Embryonic facial prominence (tissue), 1 donor: ENCODE measurements at regions not wholly inside any gene's neighbourhood (a gene's known extent, or its start where the extent isn't known, plus 50 kb on each side); places are given as distances from the start of the nearest gene placed in this dataset.

ENCODE experiments used
- DNase-seq: peaks from one replicate; pipeline ENCODE4 v3.0.0-alpha.2; 2016; ENCODE audit errors: extremely low spot score

DNA sequence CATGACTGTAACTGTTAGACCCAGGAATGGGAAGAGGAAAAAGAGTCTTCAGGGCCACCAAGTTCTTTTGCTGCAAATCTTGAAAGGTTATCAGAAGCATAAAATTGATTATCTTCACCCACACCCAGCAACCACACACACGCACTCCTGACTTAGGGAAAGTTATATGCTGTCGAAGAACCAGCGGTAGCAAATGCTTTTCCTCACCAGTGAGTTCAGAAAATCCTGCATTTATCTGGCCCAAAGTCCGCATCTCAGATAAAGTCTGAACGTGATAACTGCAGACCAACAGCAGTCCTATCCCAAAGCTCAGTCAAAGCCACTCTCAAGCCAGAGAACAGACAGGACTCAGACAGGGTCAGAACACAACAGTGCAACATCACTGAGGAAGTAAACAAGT lies 115.6 kb downstream of the IRS2 start:
- DNase-seq, result no peak

DNA sequence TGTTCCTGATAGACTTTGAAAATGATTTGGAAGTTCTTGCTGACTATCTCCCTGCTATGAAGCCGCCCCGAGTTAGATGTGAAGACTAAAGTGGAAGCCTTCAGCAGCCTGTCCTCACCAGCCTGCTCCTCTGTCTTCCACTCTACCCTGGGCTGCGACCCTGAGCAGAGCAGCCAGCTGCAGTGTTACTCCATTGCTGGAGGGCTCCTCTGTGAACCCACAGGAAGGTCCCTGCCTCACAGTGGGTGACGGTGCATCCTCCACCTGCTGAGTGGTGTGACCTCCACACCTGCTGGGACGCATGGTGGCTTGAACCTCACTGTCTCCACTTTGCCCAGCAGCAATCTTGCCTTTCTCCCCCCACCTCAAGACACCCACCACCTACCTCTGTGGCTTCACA lies 116.4 kb downstream of the IRS2 start:
- no peak for DNase-seq

DNA sequence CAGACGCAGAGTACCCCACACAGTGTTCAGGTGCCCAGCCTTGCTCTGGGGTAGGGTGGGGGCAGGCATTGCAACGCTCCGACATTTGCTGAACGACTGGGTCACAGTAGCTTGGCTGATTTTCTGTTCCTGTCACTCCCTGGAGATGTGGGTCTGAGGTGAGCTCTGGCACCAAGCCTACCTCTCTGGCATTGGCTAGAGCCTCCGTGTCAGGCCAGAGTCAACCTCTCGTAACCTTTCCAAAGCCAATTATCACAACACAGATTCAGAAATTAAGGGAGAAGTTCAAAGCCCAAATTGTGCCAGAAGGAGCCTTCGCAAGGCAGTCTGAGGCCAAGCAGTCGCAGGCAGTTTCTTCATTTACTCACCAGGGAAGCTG lies 117.2 kb downstream of the IRS2 start:
- no peak for DNase-seq

DNA sequence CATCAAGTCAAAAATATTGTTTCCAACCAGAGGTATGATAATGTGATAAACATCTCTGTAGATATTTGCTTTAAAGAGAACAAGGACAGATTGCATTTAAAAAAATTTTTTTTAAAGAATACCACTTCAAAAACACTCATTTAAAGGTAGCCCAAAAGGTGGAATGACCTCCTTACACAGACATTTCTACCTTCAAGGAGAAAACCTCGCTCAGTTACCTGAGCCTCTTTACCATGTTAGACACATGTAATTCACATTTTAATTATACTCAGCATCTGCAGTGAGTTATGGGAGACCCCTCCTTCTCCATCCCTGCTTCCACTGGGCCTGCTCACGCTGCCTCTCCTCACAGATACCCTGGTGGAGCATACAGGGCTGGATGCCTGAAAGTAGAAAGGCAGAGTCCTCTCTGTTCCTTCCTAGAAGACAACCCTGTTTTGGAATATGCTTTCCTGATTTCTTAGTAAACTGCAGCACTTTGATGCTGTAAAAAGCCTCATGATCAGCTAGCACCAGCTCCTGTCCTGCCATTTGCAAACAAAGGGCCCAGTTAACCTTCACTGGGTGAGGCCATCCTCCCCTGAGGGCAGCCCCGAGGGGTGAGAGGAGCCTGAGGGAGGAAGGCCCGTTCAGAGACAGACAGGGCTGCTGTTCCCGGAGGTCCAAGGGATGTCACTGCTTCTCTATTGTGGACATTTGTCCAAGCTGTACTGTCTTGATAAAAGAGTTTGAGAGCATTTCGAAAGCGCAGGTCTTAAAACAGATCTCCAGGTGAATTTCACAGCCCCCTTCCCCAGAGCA lies 117.8 kb downstream of the IRS2 start:
- no peak for DNase-seq

DNA sequence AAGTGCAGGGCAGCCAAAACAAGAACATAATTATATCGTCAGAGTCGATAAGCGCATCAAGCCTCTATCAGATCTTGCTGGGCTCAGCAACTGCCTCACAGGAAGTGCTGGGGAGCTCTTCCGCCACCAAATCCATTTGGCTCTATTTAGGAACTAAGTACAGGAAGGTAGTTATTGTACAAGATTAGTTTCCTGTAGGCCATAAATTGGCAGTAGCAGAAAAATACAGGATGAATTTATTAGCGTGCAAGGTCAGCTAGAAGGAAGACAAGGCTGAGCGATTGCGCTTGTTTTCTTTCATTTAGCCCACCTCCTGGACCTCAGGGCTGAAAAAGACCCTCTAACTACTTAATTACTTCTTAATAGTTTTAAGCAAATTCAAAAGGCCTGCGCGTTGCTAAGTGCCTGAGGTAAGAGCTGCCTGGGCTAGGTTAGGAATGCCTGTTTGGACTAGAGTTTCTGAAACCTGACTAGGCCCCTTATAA lies 118.5 kb downstream of the IRS2 start:
- no peak for DNase-seq

DNA sequence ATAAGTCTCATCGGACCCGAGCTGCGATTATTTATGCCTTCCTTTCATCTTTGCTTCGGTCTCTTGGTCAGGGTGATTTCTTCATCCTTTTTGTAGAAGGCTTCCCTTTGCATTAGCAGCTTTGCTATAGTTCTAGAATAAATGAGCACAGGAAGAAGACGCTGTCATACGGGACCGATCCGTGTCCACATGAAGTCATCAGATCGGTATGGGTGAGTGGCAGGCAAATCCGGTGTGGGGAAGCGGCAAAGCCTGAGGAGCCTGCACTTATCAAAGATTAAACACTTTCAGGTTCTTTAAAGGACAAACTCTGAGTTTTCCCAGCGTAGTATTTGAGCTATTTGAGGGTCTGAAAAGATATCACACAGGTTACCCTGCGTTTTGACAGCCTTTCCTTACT lies 119.3 kb downstream of the IRS2 start:
- no peak for DNase-seq

DNA sequence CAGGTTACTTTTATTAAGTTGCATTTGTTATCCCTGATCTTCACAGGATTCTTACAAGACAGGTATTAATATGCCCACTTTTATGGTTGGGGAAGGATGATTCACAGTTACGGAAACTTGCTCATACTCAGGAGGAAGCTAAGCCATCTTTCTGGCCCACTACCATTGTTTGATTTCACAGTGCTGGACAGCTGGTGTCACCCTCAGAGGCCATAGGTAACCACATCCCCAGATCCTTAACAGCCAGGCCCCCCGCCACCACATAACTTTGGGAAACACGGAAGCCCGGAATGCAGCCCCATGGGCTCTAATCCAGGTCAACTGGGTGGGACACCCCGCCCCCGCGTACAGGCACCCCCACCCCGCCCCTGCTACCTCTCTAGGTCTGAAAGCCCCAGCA lies 119.7 kb downstream of the IRS2 start:
- DNase-seq, result no peak

DNA sequence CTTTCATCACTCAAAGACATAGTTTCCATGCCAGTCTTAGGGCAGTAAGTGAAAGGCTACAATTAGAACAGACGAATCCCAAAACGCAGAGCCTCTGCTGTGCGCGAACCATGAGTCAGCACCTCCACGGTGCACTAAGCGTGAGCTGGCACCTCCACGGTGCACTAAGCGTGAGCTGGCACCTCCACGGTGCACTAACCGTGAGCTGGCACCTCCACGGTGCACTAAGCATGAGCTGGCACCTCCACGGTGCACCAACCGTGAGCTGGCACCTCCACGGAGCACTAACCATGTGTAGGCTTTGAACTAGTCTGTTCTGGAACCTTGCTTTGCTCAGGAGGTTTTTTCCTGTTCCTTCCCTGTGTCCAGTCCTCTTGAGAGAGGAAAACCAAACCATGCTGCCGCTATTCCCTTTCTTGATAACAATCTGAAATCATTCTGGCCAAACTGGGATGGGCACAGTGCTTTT lies 120.6 kb downstream of the IRS2 start:
- DNase-seq, result no peak

DNA sequence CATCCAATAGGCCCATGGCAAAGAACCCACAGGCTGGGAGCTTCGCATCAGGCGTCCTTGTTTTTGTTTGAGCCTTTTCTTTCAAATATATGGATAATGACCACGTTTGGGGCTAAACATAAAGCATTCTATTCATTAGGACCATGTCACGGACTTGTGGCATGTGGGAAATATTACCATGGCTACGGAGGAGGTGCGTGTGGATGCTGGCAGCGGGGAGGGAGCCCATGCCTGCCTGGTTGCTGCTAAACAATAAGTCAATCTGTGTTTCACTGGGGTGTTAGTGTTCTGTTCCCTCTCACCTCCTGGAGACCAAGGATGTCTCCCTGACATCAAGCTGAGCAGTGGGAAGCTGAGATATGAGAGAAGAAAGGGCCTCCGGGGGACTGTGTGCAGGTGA lies 121.1 kb downstream of the IRS2 start:
- DNase-seq, result no peak

DNA sequence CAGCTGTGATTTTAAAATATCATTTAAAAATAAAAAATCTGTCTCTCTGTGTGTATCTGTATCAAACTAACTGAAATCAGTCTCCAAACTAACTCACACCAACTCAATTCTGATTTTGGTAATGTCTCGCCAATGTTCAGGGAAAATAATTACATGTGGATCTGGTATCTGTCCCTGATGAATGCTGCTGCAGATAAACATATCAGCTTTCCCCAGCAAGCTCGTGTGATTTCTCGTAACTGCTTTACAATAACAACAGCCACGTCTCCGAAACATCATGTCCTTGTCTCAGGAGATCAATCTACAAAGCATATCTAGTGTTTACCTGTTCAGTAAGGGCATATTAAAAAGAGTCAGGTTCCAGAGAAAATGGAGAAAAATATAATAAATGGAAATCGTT lies 129.0 kb downstream of the IRS2 start:
- no peak for DNase-seq

DNA sequence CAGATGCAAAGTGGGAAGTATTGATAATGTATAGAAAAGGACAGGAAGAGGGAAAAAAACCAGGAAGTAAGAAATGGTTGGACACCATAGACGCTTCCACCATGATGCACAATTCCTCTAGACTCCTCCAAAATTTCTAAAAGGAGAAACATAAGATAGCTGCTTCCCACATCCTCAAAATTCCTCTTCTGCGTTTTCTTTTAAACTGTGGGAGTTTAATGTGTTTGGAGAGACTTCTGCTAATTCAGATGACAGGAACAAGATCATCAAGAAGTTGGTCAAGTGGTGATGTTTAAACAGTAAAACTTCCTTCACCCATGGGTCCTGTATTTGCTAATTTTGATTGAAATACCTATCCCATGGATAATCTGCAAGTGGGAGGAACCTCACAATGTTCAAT lies 130.2 kb downstream of the IRS2 start:
- DNase-seq, result no peak

DNA sequence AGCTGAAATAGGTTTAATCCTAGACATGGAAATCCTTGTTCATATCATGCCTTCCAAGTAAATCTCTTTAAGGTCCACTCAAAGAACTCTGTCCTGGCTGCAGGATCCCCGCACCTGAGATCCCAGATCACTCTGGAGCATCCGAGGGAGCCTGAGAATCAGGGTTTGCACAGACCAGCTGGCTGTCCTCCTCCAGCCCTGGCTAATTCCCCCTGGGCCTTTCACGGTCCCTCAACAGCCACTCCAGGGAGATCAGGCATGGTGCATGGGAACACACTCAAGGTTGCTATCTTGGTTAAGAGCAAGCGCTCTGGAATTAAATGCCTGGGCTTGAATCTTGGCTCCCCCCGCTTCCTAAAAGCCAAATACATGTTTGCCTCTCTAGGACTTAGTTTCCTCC lies 130.8 kb downstream of the IRS2 start:
- DNase-seq, result no peak

DNA sequence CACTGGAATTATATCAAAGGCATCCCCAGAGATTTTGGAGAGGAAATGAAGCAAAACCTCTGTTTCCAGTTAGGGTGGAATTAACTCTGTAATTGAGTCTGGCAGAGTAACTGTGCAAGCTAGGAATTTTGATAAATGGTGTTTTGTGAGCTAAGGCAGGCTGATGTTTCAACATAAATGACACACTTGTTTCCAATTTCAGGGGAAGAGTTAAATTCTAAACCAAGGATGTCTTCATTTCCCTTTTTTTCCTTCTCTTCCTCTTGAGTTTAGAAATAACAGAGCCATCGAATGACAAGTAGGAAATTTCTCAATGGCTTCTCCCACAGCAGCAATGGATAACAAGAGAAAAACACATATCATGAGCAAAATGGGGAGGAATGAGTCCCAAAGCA lies 131.2 kb downstream of the IRS2 start:
- peak; percentile 47 for DNase-seq

DNA sequence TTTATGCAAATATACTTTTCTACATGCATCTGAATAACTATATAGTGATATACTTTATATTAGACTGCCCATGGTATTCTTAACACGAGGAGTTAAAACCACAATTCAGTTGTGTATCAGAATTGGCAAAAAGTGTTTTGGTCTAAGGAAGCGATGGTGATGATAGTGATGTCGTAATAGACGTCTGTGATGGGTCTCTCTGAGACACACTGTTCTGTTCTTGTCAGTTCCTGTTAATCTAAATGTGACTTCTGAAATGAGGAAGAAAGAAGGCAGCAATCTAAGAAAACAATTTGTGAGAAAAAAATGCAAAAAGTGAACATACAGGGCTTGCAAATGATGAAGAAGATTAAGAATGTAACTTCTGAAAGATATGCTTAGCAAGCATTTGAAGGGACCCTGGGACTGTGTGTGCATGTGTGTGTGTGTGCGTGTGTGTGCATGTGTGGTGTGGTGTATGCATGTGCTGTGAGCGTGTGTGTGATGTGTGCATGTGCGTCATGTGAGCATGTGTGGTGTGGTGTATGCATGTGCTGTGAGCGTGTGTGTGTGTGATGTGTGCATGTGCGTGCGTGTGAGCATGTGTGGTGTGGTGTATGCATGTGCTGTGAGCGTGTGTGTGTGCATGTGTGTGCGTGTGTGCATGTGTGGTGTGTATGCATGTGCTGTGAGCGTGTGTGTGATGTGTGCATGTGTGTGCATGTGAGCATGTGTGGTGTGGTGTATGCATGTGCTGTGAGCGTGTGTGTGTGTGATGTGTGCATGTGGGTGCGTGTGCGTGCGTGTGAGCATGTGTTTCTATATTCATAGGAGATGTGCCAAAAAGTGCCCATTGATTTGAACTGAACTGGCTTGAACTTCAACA lies 131.8 kb downstream of the IRS2 start:
- no peak for DNase-seq

DNA sequence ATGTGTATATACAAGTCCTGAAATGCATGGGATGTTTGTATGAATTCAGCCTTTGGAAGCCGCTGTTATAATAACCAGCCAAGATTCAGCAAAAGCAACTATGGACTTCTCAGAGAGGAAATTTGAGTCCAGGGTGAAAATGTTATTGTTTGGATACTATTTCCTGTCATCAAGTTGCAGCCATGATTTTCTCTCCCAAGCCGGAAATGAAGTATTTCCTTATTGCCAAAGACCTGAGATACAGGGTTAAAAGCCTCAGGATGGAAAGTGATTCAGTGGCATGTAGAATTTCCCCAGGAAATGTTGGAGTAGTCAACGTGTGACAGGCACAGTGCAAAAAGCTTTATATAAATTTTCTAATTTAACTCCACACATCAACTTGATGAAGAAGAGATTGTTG lies 133.9 kb downstream of the IRS2 start:
- DNase-seq, result no peak

DNA sequence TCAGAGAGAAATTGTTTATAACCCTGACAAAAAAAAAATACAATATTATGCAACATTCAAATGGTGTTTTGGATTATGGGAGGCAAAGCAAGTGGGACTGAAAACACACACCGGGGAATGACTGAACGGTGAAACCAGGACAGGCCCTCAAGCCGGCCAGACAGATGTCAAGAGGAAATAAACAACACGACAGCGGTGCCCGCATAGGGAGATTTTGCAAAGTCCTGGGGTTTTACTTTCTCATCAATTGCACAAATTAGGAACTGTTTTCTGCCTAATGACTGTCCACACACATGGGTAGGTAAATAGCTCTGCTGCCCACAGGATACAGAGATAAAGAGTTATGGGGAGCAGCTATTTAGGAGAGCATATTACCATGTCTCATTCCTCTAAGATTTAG lies 134.5 kb downstream of the IRS2 start:
- no peak for DNase-seq

DNA sequence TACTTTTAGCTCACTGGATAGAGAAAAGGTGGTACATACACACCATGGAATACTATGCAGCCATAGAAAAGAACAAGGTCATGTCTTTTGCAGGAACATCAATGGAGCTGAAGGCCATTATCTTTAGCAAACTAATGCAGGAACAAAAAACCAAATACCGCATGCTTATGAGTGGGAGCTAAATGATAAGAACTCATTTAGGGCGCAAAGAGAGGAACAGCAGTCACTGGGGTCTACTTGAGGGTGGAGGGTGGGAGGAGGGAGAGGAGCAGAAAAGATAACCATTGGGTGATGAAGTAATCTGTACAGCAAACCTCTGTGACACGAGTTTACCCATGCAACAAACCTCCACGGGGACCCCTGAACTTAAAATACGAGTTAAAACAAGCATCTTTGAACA lies 135.1 kb downstream of the IRS2 start:
- no peak for DNase-seq

DNA sequence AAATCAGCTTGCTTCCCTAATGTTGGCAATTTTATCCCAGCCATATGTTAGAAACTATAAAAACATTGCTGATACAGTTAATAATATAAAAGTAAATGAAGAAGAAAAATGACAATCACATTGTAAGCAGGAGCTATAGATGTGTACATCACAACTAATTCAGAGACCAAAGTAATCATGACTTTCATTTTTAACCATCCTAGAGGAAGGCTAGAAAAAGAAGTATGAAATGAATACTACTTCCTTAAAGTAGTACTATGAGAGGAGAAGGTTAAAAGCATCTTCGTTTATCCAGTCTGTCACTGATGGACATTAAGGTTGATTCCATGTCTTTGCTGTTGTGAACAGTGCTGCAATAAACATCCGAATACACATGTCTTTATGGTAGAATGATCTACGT lies 135.5 kb downstream of the IRS2 start:
- no peak for DNase-seq

DNA sequence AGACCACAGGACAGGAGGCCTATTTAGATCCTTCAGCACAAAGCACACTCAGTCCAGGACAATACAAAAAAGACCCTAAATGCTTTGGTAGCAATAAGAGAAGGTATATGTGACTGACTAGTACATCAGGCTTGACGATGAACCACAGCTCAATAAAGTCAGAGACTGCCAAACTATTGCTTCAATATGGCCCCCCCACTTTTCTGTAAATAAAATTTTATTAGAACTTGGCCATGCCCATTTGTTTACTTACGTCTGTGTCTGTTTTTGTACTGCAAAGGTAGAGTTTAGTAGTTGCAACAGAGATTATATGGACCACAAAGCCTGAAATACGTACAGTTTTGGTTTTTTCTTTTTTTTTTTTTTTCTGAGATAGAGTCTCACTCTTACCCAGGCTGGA lies 136.7 kb downstream of the IRS2 start:
- no peak for DNase-seq

DNA sequence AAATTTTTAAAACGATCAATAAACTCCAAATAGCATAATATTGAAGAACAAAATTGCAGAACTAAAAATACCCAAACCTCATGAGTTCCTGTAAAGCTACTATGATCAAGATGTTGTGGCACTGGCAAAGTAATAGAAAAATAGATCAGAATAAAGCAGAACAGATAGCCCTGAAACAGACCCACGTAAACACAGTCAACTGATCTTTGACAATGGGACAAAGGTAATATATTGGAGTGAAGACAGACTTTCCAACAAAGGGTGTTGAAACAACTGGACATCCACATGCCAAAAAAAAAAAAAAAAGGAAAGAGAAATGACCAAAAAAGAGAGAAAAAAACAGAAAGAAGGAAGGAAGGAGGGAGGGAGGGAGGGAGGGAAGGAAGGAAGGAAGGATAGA lies 138.7 kb downstream of the IRS2 start:
- DNase-seq, result no peak

DNA sequence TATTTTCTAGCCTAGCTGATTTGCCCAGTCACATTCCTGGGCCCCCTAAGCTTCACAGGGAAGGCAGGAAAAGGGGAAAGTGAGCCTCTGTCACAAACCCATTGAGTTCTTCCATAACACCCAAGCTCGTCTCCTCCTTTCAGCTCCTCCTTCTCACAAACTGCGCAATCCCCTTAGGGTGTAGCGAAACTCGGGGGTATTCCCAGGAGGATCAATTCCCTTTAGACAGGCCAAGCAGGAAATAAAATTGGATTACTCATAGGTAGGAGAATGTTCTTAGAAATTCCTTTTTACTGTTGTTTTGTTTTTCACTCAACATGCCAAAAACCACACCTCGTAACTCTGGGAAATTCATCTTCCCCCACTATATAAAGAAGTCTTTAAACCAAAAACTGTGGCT lies 139.3 kb downstream of the IRS2 start:
- DNase-seq, result no peak

DNA sequence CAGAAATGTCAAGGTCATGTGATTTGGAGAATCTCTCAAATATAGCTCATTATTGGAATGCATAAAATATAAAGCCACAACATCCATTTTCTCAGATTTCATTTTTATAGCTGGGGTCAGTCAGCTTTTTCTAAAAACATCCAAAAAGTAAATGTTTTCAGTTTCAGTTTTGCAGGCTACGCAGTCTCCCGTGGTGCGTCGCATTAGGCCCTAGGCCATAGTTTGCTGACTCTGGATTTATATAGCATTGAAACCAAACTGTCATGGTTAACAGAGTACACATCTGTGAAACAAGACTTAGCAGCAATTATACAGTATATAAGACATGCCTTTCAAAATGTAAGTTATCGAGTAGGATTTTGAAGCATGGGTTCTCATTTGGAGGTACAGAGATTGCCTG lies 140.0 kb downstream of the IRS2 start:
- no peak for DNase-seq

DNA sequence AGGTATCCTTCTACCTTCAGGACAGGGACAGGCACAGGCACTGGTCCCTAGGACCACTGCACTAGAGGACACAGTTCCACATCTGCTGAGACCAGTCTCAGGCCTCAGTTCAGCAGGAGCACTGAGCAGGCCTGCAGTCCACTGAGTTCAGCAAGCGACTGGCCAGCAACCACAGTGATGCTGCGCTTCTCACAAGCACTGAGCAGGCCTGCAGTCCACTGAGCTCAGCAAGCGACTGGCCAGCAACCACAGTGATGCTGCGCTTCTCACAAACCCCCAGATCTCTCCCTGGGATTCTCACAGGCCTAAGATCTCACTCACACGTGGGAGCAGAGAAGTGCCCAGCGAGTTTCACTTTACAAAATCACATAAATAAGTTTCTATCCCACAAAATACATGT lies 140.6 kb downstream of the IRS2 start:
- no peak for DNase-seq
